Activated CD4-positive, alpha-beta T cell treated with anti-CD3 and anti-CD28 coated beads for 36 hours (primary cell): ENCODE measurements at regions not wholly inside any gene's neighbourhood (a gene's known extent, or its start where the extent isn't known, plus 50 kb on each side); places are given as distances from the start of the nearest gene placed in this dataset.

ENCODE experiments used
- ATAC-seq: fragments of 200-7000 bp; cut with Tn5 transposase; one replicate; pipeline ENCODE4 v1.10.0; 2021; ENCODE audit warnings: mild to moderate bottlenecking, moderate library complexity
- CTCF ChIA-PET: fragments of 350-600 bp; sonication (Branson Sonifier 250); formaldehyde crosslinking; loops from one replicate; lab custom pipeline; 2021; ENCODE audit warnings: antibody characterized with exemption; lab: Charles Lee
- POLR2A ChIA-PET: fragments of 350-600 bp; sonication (Branson Sonifier 250); formaldehyde crosslinking; loops from one replicate; lab custom pipeline; 2021; ENCODE audit warnings: antibody characterized with exemption, inconsistent platforms; lab: Charles Lee
- DNase-seq: peaks from one replicate; pipeline ENCODE4 v3.0.0-alpha.2; 2020
- H3K27ac Mint-ChIP-seq: one replicate; pipeline ENCODE4 v1.8.0; 2021; ENCODE audit warnings: mixed read lengths
- H3K27me3 Mint-ChIP-seq: one replicate; pipeline ENCODE4 v1.8.0; 2021; ENCODE audit warnings: mixed read lengths
- H3K36me3 Mint-ChIP-seq: one replicate; pipeline ENCODE4 v1.8.0; 2021; ENCODE audit warnings: low read depth, mixed read lengths
- H3K4me1 Mint-ChIP-seq: one replicate; pipeline ENCODE4 v1.8.0; 2021; ENCODE audit warnings: mixed read lengths
- H3K4me3 Mint-ChIP-seq: one replicate; pipeline ENCODE4 v1.8.0; 2021; ENCODE audit warnings: mild to moderate bottlenecking, moderate library complexity, mixed read lengths
- H3K9me3 Mint-ChIP-seq: one replicate; pipeline ENCODE4 v1.8.0; 2021; ENCODE audit warnings: low read depth, mixed read lengths
- intact Hi-C, 2 experiments: fragments of 100-400 bp; cut with DNase I in 1 of 2; cut with micrococcal nuclease in 1 of 2; formaldehyde crosslinking; loops; one replicate each; pipeline versions ENCODE4 v1.14.2 to v1.15.1; 2022 to 2024; cut with DNase I, micrococcal nuclease

- DNase-seq: no peak
- no peaks in the 10 kb centered on the region for H3K4me1 Mint-ChIP-seq
- intact Hi-C loops: no loop called here
- ChIA-PET POLR2A (no interaction called here), CTCF (interaction anchor here (1.2 kb wide), 1 partner anchor 13 kb away, joined by 3 read pairs; no protein-coding TSS in a partner anchor)
- H3K9me3 Mint-ChIP-seq: no peaks in the 10 kb centered on the region
- H3K27ac Mint-ChIP-seq: no peak overlapping the region
- H3K4me3 Mint-ChIP-seq: no peak overlapping the region
- peaks cover 22% of the 10 kb centered on the region for H3K27me3 Mint-ChIP-seq
- no peaks in the 10 kb centered on the region for H3K36me3 Mint-ChIP-seq
- no peak for ATAC-seq
Measured at GRCh38 chr5:74431290-74431669, 209.2 kb downstream of the ENC1 start.

- intact Hi-C loops: no loop called here
- no peaks in the 10 kb centered on the region for H3K36me3 Mint-ChIP-seq
Measured at GRCh38 chr5:74430631-74431289, 209.8 kb downstream of the ENC1 start.

DNA sequence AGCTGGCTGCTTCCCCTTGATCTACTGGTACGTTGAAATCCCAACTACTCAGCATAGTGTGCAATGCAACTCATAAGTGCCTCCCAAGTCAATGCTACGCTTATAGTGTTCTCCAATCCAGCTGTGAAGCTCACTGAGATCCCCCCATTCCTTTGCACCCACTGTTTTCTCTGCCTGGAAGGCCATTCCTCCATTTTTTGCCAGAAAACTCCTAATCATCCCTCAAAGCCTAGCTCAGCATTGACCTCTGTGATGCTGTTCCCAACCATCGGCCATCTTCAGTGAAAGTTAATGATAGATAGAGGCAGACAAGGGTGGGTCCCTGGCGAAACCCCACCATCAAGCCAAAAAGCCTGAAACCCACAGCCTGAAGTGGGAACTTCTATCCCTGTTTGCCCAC is 211.0 kb downstream of the ENC1 start:
- H3K27ac Mint-ChIP-seq: no peak overlapping the region
- no peaks in the 10 kb centered on the region for H3K9me3 Mint-ChIP-seq
- no peaks in the 10 kb centered on the region for H3K4me1 Mint-ChIP-seq
- H3K4me3 Mint-ChIP-seq: no peak overlapping the region
- ChIA-PET POLR2A (no interaction called here), CTCF (interaction anchor here (1.1 kb wide), 1 partner anchor 14 kb away, joined by 4 read pairs; no protein-coding TSS in a partner anchor)
- DNase-seq (no peak), ATAC-seq (no peak)
- H3K36me3 Mint-ChIP-seq: no peaks in the 10 kb centered on the region
- intact Hi-C loops: no loop called here
- H3K27me3 Mint-ChIP-seq: peaks cover 16% of the 10 kb centered on the region

More at GRCh38 chr5:74430631-74431289, 209.8 kb downstream of the ENC1 start:
- CTCF ChIA-PET: interaction anchor here (0.6 to 1.2 kb wide), 2 partner anchors 13 to 40 kb away, joined by 3 to 4 read pairs; no protein-coding TSS in a partner anchor
- no peaks in the 10 kb centered on the region for H3K9me3 Mint-ChIP-seq
- POLR2A ChIA-PET: no interaction called here
- DNase-seq (no peak), ATAC-seq (no peak)
- H3K27me3 Mint-ChIP-seq: peaks cover 20% of the 10 kb centered on the region
- no peak overlapping the region for H3K27ac Mint-ChIP-seq
- no peak overlapping the region for H3K4me3 Mint-ChIP-seq
- H3K4me1 Mint-ChIP-seq: no peaks in the 10 kb centered on the region

DNA sequence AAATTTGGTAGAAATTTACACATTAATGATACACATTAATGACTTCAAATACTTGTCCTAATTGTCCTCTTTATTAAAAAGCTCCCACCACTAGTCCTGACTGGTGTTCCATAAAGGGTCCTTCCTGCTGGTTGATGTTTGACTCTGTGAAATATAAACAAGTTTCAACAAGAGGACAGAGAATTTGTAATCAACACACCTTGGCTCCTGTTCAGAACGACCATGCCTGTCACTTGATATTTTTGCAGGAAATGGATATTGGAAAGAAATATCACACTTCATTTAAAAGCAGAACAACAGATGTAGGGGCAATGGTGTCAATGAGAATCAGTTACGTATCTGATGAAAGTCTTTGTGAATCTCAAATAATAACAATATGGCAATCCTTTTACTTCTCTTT is 211.7 kb downstream of the ENC1 start:
- ChIA-PET POLR2A (no interaction called here), CTCF (interaction anchor here (1.1 kb wide), 1 partner anchor 14 kb away, joined by 4 read pairs; no protein-coding TSS in a partner anchor)
- H3K36me3 Mint-ChIP-seq: no peaks in the 10 kb centered on the region
- no peaks in the 10 kb centered on the region for H3K4me1 Mint-ChIP-seq
- no peak overlapping the region for H3K27ac Mint-ChIP-seq
- H3K4me3 Mint-ChIP-seq: no peak overlapping the region
- ATAC-seq (no peak), DNase-seq (no peak)
- peaks cover 15% of the 10 kb centered on the region for H3K27me3 Mint-ChIP-seq
- no peaks in the 10 kb centered on the region for H3K9me3 Mint-ChIP-seq
- intact Hi-C loops: no loop called here

- no peak overlapping the region for H3K27ac Mint-ChIP-seq
- H3K9me3 Mint-ChIP-seq: no peaks in the 10 kb centered on the region
- ATAC-seq (no peak), DNase-seq (no peak)
- intact Hi-C loops: no loop called here
- H3K4me1 Mint-ChIP-seq: no peaks in the 10 kb centered on the region
- peaks cover 10% of the 10 kb centered on the region for H3K27me3 Mint-ChIP-seq
- H3K36me3 Mint-ChIP-seq: no peaks in the 10 kb centered on the region
- ChIA-PET CTCF (interaction anchor here (0.7 kb wide), 1 partner anchor 544 kb away, joined by 4 read pairs; no protein-coding TSS in a partner anchor), POLR2A (no interaction called here)
- no peak overlapping the region for H3K4me3 Mint-ChIP-seq
Measured at GRCh38 chr5:74428275-74428674, 212.3 kb downstream of the ENC1 start.

GRCh38 chr5:74426506-74426905 is 214.0 kb downstream of the ENC1 start:
- intact Hi-C loops: no loop called here
- ATAC-seq (no peak), DNase-seq (no peak)
- H3K4me1 Mint-ChIP-seq: no peaks in the 10 kb centered on the region
- H3K27ac Mint-ChIP-seq: no peak overlapping the region
- H3K4me3 Mint-ChIP-seq: no peak overlapping the region
- POLR2A ChIA-PET: no interaction called here
- no peaks in the 10 kb centered on the region for H3K9me3 Mint-ChIP-seq
- H3K27me3 Mint-ChIP-seq: peaks cover 6% of the 10 kb centered on the region
- CTCF ChIA-PET: no interaction called here
- H3K36me3 Mint-ChIP-seq: no peaks in the 10 kb centered on the region

GRCh38 chr5:74424162-74424868 is 216.2 kb downstream of the ENC1 start:
- H3K4me1 Mint-ChIP-seq: no peaks in the 10 kb centered on the region
- no peaks in the 10 kb centered on the region for H3K36me3 Mint-ChIP-seq
- ChIA-PET POLR2A (no interaction called here), CTCF (no interaction called here)
- no peak overlapping the region for H3K4me3 Mint-ChIP-seq
- H3K27me3 Mint-ChIP-seq: peaks cover 3% of the 10 kb centered on the region
- H3K27ac Mint-ChIP-seq: no peak overlapping the region
- no peaks in the 10 kb centered on the region for H3K9me3 Mint-ChIP-seq
- intact Hi-C loops: no loop called here
- ATAC-seq (no peak), DNase-seq (no peak)

DNA sequence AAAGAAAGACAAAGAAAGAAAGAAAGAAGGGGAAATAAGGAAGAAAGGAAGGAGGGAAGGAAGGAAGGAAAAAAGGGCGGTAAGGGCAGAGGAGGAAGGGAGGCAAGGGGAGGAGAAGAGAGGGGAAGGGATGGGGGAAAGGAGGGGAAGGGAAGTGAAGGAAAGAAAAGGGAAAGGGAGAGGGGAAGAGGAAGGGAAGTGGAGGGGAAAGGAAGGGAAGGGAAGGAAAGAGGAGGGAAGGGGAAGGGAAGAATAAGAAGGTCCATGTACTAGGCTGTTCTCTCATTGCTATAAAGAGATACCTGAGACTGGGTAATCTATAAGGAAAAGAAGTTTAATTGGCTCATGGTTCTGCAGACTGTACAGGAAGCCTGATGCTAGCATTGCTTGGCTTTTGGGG is 217.1 kb downstream of the ENC1 start:
- Mint-ChIP-seq H3K27ac (no peak overlapping the region), H3K9me3 (no peaks in the 10 kb centered on the region), H3K4me1 (no peaks in the 10 kb centered on the region), H3K36me3 (no peaks in the 10 kb centered on the region), H3K27me3 (peaks cover 2% of the 10 kb centered on the region), H3K4me3 (no peak overlapping the region)
- ChIA-PET POLR2A (no interaction called here), CTCF (no interaction called here)
- intact Hi-C loops: no loop called here
- ATAC-seq: no peak
- DNase-seq: no peak

GRCh38 chr5:74422671-74423070 is 217.9 kb downstream of the ENC1 start:
- ChIA-PET CTCF (no interaction called here), POLR2A (no interaction called here)
- DNase-seq (no peak), ATAC-seq (no peak)
- Mint-ChIP-seq H3K9me3 (no peaks in the 10 kb centered on the region), H3K4me1 (no peaks in the 10 kb centered on the region), H3K27me3 (peaks cover 2% of the 10 kb centered on the region), H3K4me3 (no peak overlapping the region), H3K27ac (no peak overlapping the region), H3K36me3 (no peaks in the 10 kb centered on the region)
- intact Hi-C loops: no loop called here

- Mint-ChIP-seq H3K27ac (no peak overlapping the region), H3K9me3 (no peaks in the 10 kb centered on the region), H3K36me3 (no peaks in the 10 kb centered on the region), H3K4me3 (no peak overlapping the region), H3K27me3 (peaks cover 2% of the 10 kb centered on the region), H3K4me1 (no peaks in the 10 kb centered on the region)
- ATAC-seq (no peak), DNase-seq (no peak)
- CTCF ChIA-PET: interaction anchor here (0.6 kb wide), 1 partner anchor 218 kb away, joined by 3 read pairs; no protein-coding TSS in a partner anchor
- intact Hi-C loops: no loop called here
- POLR2A ChIA-PET: no interaction called here
Measured at GRCh38 chr5:74422030-74422429, 218.5 kb downstream of the ENC1 start.

DNA sequence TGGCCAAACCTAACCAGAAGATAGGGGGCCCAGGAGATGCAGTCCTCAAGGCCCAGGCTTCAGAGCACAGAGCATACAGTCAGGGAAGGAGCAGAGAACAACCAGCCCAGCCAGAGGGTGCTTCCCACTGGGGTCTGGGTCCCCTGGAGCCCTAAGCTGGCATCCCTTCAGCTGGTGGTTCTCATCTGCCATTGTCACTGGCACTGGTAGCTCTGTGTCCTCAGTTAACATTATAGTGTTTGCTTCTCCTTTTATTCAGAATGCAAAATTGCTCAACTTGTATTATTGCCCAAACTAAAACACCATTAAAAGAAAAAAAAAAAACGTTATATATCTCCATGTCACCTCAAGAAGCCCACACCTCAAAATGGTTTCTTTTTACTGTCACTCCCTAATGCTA is 219.2 kb downstream of the ENC1 start:
- no peaks in the 10 kb centered on the region for H3K4me1 Mint-ChIP-seq
- no peak overlapping the region for H3K27ac Mint-ChIP-seq
- H3K4me3 Mint-ChIP-seq: no peak overlapping the region
- DNase-seq: no peak
- POLR2A ChIA-PET: no interaction called here
- no peak for ATAC-seq
- no peaks in the 10 kb centered on the region for H3K36me3 Mint-ChIP-seq
- CTCF ChIA-PET: interaction anchor here (0.5 to 0.7 kb wide), 3 partner anchors 207 to 514 kb away, joined by 3 read pairs; no protein-coding TSS in a partner anchor
- no peaks in the 10 kb centered on the region for H3K9me3 Mint-ChIP-seq
- intact Hi-C loops: no loop called here
- peaks cover 2% of the 10 kb centered on the region for H3K27me3 Mint-ChIP-seq

DNA sequence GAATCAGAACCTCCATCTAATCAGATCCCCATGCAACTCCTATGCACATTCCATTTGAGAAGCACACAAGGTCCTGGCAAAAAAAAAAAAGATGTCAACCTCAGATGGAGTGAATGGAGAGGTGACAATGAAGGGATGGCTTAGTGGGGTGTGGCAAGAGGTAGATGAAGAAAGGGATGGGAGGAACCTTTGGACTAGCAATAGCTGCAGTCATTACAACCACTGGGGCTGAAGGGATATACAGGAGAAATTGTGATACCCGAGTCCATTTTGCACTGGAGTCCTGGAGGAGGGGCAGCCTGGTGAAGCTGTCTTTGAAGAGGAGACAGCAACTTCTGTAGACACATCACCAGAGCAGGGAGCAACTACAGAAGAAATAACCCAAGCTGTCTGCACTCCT is 219.6 kb downstream of the ENC1 start:
- Mint-ChIP-seq H3K4me3 (no peak overlapping the region), H3K27ac (no peak overlapping the region), H3K9me3 (no peaks in the 10 kb centered on the region), H3K36me3 (no peaks in the 10 kb centered on the region), H3K27me3 (peaks cover 2% of the 10 kb centered on the region), H3K4me1 (no peaks in the 10 kb centered on the region)
- ATAC-seq: no peak
- CTCF ChIA-PET: interaction anchor here (0.5 to 0.7 kb wide), 2 partner anchors 206 to 514 kb away, joined by 3 read pairs; no protein-coding TSS in a partner anchor
- intact Hi-C loops: no loop called here
- no peak for DNase-seq
- POLR2A ChIA-PET: no interaction called here
